Epithelial cell of proximal tubule (primary cell): ENCODE measurements at regions not wholly inside any gene's neighbourhood (a gene's known extent, or its start where the extent isn't known, plus 50 kb on each side); places are given as distances from the start of the nearest gene placed in this dataset.

ENCODE experiments used
- DNase-seq: peaks from one replicate; pipeline ENCODE4 v3.0.0-alpha.2; 2011; ENCODE audit warnings: low read depth
- H3K4me3 ChIP-seq: 2 replicates; pipeline ENCODE4 v1.5.1; 2011; ENCODE audit warnings: low read depth, mild to moderate bottlenecking, low read length
- TF ChIP-seq, protein P1 (sequence below): conservative IDR thresholded peaks from 2 replicates; pipeline ENCODE4 v1.5.1; 2012; ENCODE audit warnings: low read depth, mild to moderate bottlenecking, low read length

DNA sequence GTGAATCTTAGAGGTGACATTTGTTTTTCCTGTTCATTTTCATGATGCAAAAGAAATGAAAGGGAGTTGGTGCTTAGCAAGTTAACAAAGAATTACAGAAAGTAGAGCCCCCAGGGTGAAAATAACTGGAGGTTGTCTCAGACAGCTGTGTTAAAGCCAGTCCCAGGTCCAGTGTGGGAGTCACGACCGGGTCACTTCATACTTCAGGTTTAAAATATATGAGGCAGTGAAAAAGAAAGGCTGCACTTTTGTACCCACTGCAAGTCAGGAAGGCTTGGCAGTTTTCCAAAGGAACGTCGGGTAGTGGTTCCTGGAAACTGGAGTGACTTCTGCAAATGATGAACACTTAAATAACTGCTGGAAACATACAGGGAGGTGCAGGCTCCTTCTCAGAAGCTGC, 91.5 kb upstream of the THBS2 start:
- H3K4me3 ChIP-seq: no peak overlapping the region
- DNase-seq: no peak
- TF ChIP-seq, protein P1, sequence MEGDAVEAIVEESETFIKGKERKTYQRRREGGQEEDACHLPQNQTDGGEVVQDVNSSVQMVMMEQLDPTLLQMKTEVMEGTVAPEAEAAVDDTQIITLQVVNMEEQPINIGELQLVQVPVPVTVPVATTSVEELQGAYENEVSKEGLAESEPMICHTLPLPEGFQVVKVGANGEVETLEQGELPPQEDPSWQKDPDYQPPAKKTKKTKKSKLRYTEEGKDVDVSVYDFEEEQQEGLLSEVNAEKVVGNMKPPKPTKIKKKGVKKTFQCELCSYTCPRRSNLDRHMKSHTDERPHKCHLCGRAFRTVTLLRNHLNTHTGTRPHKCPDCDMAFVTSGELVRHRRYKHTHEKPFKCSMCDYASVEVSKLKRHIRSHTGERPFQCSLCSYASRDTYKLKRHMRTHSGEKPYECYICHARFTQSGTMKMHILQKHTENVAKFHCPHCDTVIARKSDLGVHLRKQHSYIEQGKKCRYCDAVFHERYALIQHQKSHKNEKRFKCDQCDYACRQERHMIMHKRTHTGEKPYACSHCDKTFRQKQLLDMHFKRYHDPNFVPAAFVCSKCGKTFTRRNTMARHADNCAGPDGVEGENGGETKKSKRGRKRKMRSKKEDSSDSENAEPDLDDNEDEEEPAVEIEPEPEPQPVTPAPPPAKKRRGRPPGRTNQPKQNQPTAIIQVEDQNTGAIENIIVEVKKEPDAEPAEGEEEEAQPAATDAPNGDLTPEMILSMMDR: no peak

DNA sequence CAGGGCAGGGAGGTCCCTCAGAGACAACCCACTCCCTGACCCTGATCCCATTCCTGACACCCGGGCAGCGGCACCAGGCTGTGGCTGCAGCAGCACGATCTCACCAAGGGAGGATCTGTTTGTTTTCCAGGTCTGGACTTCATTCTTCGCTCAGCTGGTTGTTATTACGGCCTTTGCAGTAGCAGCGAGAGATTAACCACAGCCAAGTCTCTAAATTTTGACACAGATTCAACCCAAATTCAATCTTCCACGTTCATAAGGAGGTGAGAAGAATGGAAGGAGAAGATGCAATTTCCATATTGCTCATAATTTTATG, 91.1 kb upstream of the THBS2 start:
- DNase-seq: no peak
- TF ChIP-seq, protein P1: no peak
- no peak overlapping the region for H3K4me3 ChIP-seq

DNA sequence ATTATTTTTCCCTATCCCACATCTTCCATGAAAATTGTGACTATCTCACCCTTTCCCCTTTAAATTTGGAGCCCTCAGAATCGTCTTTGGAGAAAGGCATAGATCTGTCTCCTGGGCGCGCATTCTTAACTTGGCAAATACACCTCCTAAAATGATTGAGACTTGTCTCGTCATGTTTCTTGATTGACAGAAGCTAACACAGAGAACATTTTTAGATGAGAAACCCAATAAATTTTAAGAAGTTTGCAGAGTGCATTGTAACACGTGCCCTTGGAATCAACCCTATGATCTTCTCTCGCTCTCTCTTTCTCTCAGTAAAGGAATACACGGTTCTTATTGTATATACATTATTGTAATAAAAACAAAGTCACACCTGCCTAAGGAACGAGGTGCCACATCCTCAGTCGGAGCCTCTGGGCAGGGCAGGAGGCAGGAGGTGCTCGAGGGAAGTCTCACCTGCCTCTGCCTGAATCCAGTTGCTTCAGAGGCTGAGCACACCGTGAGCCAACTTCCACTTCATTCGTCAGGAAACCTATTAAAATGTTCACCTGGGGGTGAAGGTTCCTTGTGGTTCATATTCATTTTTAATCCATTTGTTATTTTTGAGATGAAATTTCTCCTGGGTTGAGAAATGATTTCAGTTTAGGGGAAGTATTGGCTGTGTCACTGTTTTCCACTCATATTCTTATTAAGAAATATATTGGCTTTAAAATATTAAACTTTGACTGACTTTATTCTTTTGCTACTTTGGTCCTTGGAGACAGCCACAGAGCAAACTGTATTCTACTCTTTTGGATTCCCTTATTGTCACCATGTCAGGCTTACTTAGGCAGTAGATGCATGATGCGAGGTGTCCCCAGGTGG, 90.5 kb upstream of the THBS2 start:
- DNase-seq: no peak
- no peak overlapping the region for H3K4me3 ChIP-seq
- TF ChIP-seq, protein P1: no peak

DNA sequence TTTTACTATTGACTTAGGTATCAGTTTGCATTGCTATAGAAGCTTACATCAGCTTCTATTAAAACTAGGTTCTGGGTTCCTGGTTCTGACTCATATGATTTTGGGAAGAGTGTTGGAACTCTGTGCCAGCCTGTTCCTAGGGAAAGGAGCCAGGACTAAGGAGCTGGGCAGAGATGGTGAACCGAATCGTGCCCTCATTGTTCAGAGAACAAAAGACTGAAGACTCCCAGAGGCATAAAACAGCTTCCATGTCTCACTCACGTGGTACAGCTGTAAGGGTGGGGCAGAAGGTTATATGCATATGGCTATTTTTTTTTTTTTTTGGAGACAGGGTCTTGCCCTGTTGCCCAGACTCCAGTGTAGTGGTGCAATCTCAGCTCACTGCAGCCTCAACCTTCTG, 89.1 kb upstream of the THBS2 start:
- TF ChIP-seq, protein P1: no peak
- no peak for DNase-seq
- H3K4me3 ChIP-seq: no peak overlapping the region

DNA sequence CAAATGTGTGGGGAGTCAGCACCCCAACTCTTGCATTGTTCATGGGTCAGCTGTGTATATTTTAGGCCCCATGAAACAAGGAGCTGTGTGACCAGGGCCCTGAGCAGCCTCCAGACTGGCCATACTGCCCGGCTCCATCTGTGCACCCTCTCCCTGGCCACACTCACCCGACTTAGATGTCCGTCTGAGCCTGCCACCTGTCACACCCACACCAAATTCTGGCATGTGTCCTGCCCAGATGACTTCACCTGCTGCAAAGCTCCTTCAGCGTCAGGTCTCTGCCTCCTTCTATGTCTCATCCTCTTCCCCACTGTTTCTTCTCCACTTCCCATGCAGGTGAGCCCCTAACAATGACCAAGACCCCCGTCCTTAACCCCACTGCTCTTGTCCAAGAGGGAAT, 88.1 kb upstream of the THBS2 start:
- TF ChIP-seq, protein P1: no peak
- H3K4me3 ChIP-seq: no peak overlapping the region
- DNase-seq: no peak

DNA sequence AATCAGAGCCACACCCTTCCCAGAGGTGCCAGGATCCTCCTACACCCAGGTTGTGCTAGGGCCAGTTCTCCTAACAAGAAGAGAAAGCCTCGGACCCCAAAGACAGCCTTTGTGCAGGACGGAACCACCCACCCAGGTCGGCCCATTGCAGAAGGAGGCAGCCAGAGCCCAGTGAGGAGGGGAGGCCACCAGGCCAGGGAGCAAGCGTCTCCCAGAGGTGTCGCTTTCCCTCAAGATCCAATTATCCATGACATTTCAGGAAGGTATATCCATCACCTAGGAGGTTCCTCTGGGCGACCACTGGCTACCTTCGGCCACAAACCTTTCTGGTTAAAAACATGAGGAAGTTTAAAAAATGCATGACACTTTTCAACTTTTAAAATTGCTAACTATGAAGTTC, 87.4 kb upstream of the THBS2 start:
- TF ChIP-seq, protein P1: no peak
- DNase-seq: no peak
- H3K4me3 ChIP-seq: no peak overlapping the region

DNA sequence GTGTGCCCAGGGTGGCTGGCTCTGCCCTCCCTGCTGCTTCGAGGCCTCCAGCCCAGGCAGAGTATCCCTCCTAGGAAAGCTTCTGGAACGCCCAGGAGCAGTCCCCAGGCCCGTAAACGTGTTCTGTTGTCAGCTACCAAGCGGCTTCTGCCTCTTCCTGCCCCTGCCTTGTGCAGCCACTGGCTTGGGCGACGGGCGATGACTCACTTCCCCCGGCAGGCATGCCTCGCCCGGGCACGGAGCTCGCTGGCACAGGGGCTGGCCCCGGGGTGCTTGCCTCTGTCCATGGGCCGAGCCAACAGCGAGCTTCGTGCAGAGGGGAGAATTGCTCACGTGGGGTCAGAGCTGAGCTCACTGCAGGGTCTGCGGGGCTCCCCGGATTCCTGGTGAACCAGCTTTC, 86.7 kb upstream of the THBS2 start:
- no peak for DNase-seq
- TF ChIP-seq, protein P1: no peak
- no peak overlapping the region for H3K4me3 ChIP-seq
